RWPE2 (cell line): ENCODE measurements at regions not wholly inside any gene's neighbourhood (a gene's known extent, or its start where the extent isn't known, plus 50 kb on each side); places are given as distances from the start of the nearest gene placed in this dataset.

ENCODE experiments used
- ATAC-seq: fragments of 200-7000 bp; cut with Tn5 transposase; 3 replicates; pipeline ENCODE4 v1.9.1; 2021; ENCODE audit warnings: low read depth
- DNase-seq: peaks from one replicate; pipeline ENCODE4 v3.0.0-alpha.2; 2020; ENCODE audit warnings: low spot score
- H3K27ac ChIP-seq: fragments of 450-650 bp; 2 replicates; pipeline ENCODE4 v1.5.1; 2017; ENCODE audit warnings: mild to moderate bottlenecking; ENCODE audit not compliant: poor library complexity, severe bottlenecking
- H3K27me3 ChIP-seq: fragments of 250-450 bp; sonication (Bioruptor Pico); 2 replicates; pipeline ENCODE4 v1.5.1; 2021; ENCODE audit warnings: mild to moderate bottlenecking, moderate library complexity; ENCODE audit not compliant: insufficient read depth, poor library complexity, severe bottlenecking
- H3K36me3 ChIP-seq: fragments of 250-450 bp; sonication (Bioruptor Pico); 2 replicates; pipeline ENCODE4 v1.5.1; 2020; ENCODE audit warnings: low read depth, mild to moderate bottlenecking, moderate library complexity
- H3K4me1 ChIP-seq: fragments of 250-450 bp; sonication (Bioruptor Pico); 2 replicates; pipeline ENCODE4 v1.5.1; 2021; ENCODE audit warnings: mild to moderate bottlenecking, moderate library complexity; ENCODE audit not compliant: insufficient read depth, poor library complexity, severe bottlenecking
- H3K4me3 ChIP-seq: fragments of 250-450 bp; sonication (Bioruptor Pico); 2 replicates; pipeline ENCODE4 v1.5.1; 2021; ENCODE audit warnings: mild to moderate bottlenecking, moderate library complexity; ENCODE audit not compliant: severe bottlenecking
- H3K9me3 ChIP-seq: fragments of 250-450 bp; sonication (Bioruptor Pico); 2 replicates; pipeline ENCODE4 v1.5.1; 2021; ENCODE audit warnings: mild to moderate bottlenecking, moderate library complexity; ENCODE audit not compliant: severe bottlenecking
- CTCF ChIP-seq: fragments of 450-650 bp; IDR thresholded peaks from one replicate; pipeline ENCODE4 v1.5.1; 2017; ENCODE audit warnings: mild to moderate bottlenecking, moderate library complexity; ENCODE audit not compliant: poor library complexity, severe bottlenecking

- Histone ChIP-seq H3K4me3 (no peak overlapping the region), H3K27ac (no peak overlapping the region), H3K4me1 (no peaks in the 10 kb centered on the region), H3K36me3 (no peaks in the 10 kb centered on the region), H3K27me3 (no peaks in the 10 kb centered on the region), H3K9me3 (no peaks in the 10 kb centered on the region)
- no peak for TF ChIP-seq CTCF
- no peak for ATAC-seq
- DNase-seq, result no peak
Observed at GRCh38 chr4:33171873-33172525, 2451.8 kb downstream of the PCDH7 start.

- ATAC-seq, result no peak
Observed at GRCh38 chr4:33176566-33176965, 2456.4 kb downstream of the PCDH7 start.

GRCh38 chr4:33184657-33185290 lies 2464.6 kb downstream of the PCDH7 start:
- no peaks in the 10 kb centered on the region for H3K9me3 ChIP-seq
- H3K4me1 ChIP-seq, result no peaks in the 10 kb centered on the region
- no peak overlapping the region for H3K4me3 ChIP-seq
- ATAC-seq (no peak), DNase-seq (no peak)
- H3K27me3 ChIP-seq, result no peaks in the 10 kb centered on the region
- no peaks in the 10 kb centered on the region for H3K36me3 ChIP-seq
- no peak overlapping the region for H3K27ac ChIP-seq
- TF ChIP-seq CTCF, result no peak

More at GRCh38 chr4:33176566-33176965, 2456.4 kb downstream of the PCDH7 start:
- TF ChIP-seq CTCF, result no peak
- DNase-seq, result no peak
- Histone ChIP-seq H3K4me3 (no peak overlapping the region), H3K36me3 (no peaks in the 10 kb centered on the region), H3K9me3 (no peaks in the 10 kb centered on the region), H3K4me1 (no peaks in the 10 kb centered on the region), H3K27ac (no peak overlapping the region), H3K27me3 (peaks cover 3% of the 10 kb centered on the region)

- ATAC-seq (no peak), DNase-seq (no peak)
- Histone ChIP-seq H3K4me1 (no peaks in the 10 kb centered on the region), H3K27ac (no peak overlapping the region), H3K9me3 (no peaks in the 10 kb centered on the region), H3K4me3 (no peak overlapping the region), H3K27me3 (no peaks in the 10 kb centered on the region), H3K36me3 (no peaks in the 10 kb centered on the region)
- TF ChIP-seq CTCF, result no peak
Observed at GRCh38 chr4:33187035-33187434, 2466.9 kb downstream of the PCDH7 start.

- Histone ChIP-seq H3K4me1 (no peaks in the 10 kb centered on the region), H3K9me3 (no peaks in the 10 kb centered on the region), H3K36me3 (no peaks in the 10 kb centered on the region), H3K4me3 (no peak overlapping the region), H3K27ac (no peak overlapping the region), H3K27me3 (no peaks in the 10 kb centered on the region)
- DNase-seq, result no peak
- ATAC-seq, result no peak
- no peak for TF ChIP-seq CTCF
Observed at GRCh38 chr4:33188733-33189132, 2468.6 kb downstream of the PCDH7 start.
